Limb (tissue), 2 donors: ENCODE measurements at regions not wholly inside any gene's neighbourhood (a gene's known extent, or its start where the extent isn't known, plus 50 kb on each side); places are given as distances from the start of the nearest gene placed in this dataset.
"Not testable (repeated sequence)": the region's sequence is repeated elsewhere in the genome, so short reads cannot be mapped to it uniquely, and the experiment has no call there.

ENCODE experiments used
- DNase-seq, 2 donors: peaks; one replicate each; pipeline ENCODE4 v3.0.0-alpha.2; 2016; ENCODE audit errors: extremely low spot score in 2 of 2

GRCh38 chr5:42950116-42950455, 90.0 kb downstream of the ANXA2R start:
- DNase-seq, result no peak

GRCh38 chr5:42949348-42950115, 90.6 kb downstream of the ANXA2R start:
- DNase-seq, result peak in 1 of 2 donors; percentile 68

GRCh38 chr5:42948961-42949347, 91.2 kb downstream of the ANXA2R start:
- no peak for DNase-seq

GRCh38 chr5:42944989-42945388, 95.1 kb downstream of the ANXA2R start:
- DNase-seq, result no peak

- DNase-seq, result no peak
Measured at GRCh38 chr5:42943931-42944631, 96.0 kb downstream of the ANXA2R start.

GRCh38 chr5:42940853-42941252, 99.3 kb downstream of the ANXA2R start:
- no peak for DNase-seq

GRCh38 chr5:42932011-42932410, 108.1 kb downstream of the ANXA2R start:
- DNase-seq, result not testable (repeated sequence)

- not testable (repeated sequence) for DNase-seq
Measured at GRCh38 chr5:42931451-42931850, 108.7 kb downstream of the ANXA2R start.

GRCh38 chr5:42930934-42931333, 109.2 kb downstream of the ANXA2R start:
- DNase-seq, result no peak

GRCh38 chr5:42929871-42930270, 110.2 kb downstream of the ANXA2R start:
- no peak for DNase-seq

GRCh38 chr5:42927730-42928129, 112.4 kb downstream of the ANXA2R start:
- no peak for DNase-seq

- DNase-seq, result no peak
Measured at GRCh38 chr5:42924686-42925085, 113.0 kb upstream of the SELENOP start.

- DNase-seq, result no peak
Measured at GRCh38 chr5:42924226-42924625, 112.5 kb upstream of the SELENOP start.

- no peak for DNase-seq
Measured at GRCh38 chr5:42923710-42924109, 112.0 kb upstream of the SELENOP start.

- no peak for DNase-seq
Measured at GRCh38 chr5:42919600-42919999, 107.9 kb upstream of the SELENOP start.

- DNase-seq, result no peak
Measured at GRCh38 chr5:42915306-42915866, 103.7 kb upstream of the SELENOP start.

- DNase-seq, result no peak
Measured at GRCh38 chr5:42912184-42912798, 100.6 kb upstream of the SELENOP start.

GRCh38 chr5:42908509-42909488, 97.1 kb upstream of the SELENOP start:
- peak; percentile 87 to 88 for DNase-seq

GRCh38 chr5:42908086-42908485, 96.4 kb upstream of the SELENOP start:
- DNase-seq, result no peak

- DNase-seq, result no peak
Measured at GRCh38 chr5:42905827-42906226, 94.1 kb upstream of the SELENOP start.

- DNase-seq, result no peak
Measured at GRCh38 chr5:42900734-42901133, 89.0 kb upstream of the SELENOP start.
